HG02943 (cell line): ENCODE measurements at regions not wholly inside any gene's neighbourhood (a gene's known extent, or its start where the extent isn't known, plus 50 kb on each side); places are given as distances from the start of the nearest gene placed in this dataset.
"Not testable (repeated sequence)": the region's sequence is repeated elsewhere in the genome, so short reads cannot be mapped to it uniquely, and the experiment has no call there.

ENCODE experiments used
- ATAC-seq: cut with Tn5 transposase; IDR thresholded peaks from one replicate; pipeline ENCODE4 v1.9.1; 2021; ENCODE audit warnings: mild to moderate bottlenecking, low read depth, moderate library complexity; ENCODE audit not compliant: unreplicated experiment

GRCh38 chr12:75658286-75658685 lies 146.9 kb upstream of the KRR1 start:
- no peak for ATAC-seq

GRCh38 chr12:75657831-75658230 lies 146.4 kb upstream of the KRR1 start:
- ATAC-seq: no peak

DNA sequence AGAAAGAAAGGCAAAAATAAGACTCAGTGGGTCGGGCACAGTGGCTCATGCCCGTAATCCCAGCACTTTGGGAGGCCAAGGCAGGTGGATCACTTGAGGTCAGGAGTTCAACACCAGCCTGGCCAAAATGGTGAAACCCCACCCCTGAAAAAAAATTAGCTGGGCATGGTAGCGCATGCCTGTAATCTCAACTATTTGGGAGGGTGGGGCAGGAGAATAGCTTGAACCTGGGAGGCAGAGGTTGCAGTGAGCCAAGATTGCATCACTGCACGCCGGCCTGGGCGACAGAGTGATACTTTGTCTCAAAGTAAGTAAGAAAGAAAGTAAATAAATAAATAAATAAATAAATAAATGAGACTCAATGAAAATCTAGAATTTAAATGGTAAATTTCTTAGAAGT lies 145.9 kb upstream of the KRR1 start:
- ATAC-seq: not testable (repeated sequence)

GRCh38 chr12:75656648-75657047 lies 145.2 kb upstream of the KRR1 start:
- no peak for ATAC-seq

DNA sequence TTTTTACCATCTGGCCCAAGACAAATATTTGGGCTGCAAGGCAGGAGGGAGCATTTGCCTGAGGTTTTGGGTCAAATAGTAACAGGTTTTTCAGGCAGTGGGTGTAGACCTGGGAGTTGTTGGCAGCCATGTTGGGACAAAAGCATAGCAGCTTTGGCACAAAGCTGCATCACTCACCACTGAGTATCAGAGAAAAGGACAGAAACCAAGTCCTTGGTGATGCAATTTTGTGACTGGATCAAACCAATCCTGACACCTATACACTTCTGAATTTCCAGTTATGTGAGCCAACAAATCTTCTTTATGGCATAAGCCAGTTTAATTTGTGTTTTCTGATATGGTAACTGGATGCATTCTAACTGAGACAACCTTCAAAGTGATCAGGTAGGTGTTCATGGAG lies 144.8 kb upstream of the KRR1 start:
- ATAC-seq: no peak

GRCh38 chr12:75655315-75655806 lies 144.0 kb upstream of the KRR1 start:
- ATAC-seq: no peak

DNA sequence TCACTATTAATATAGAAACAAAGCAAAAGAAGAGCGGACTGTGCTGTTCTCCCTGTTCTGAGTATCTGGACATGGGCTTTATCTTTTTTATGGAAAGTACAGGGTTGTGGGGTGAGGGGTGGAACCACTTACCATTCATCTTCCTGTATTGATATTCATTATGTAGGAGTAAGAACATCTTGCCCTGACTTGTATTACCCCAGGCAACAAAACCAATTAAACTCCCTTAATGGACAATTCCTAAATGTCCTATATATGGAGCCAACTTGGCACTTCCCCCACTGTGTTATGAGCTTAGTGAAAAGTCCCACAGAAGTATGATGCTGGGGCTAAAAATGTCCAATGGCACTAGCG lies 139.9 kb upstream of the KRR1 start:
- no peak for ATAC-seq

DNA sequence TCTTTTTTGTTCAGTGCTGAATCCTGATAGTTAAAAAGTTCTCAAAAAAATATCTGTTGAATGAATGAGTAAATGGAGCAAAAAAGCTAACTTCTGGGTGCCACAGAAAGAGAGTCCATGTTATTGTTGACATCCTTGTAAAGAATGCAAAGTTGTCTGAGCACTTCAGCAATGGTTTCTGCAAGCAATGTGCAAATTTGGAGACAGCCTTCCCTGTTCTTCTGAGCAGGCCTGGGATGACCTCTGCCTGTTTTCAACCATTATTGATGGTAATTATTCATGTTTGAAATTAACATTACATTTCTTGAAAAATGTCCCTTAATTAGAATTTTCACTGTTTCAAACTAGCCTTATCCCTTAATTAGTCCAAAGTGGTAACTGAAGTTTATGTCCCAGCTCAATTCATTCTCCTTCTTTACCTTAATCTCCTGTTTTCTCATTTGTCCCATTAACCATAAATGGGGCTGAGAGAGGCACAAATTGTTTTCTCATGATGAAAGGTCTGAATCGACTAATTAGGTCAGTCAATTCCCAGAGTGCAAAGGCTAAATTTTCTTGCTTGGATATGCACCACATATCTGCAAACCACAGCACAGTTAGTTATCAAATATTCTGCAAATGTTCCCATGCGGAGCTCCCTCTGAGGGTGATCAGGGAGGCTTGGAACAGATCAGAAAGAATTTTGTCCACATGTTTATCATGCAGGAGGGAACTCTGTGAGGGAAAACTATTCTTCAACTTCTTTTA lies 139.4 kb upstream of the KRR1 start:
- ATAC-seq: no peak

GRCh38 chr12:75650100-75650499 lies 138.7 kb upstream of the KRR1 start:
- ATAC-seq: no peak

DNA sequence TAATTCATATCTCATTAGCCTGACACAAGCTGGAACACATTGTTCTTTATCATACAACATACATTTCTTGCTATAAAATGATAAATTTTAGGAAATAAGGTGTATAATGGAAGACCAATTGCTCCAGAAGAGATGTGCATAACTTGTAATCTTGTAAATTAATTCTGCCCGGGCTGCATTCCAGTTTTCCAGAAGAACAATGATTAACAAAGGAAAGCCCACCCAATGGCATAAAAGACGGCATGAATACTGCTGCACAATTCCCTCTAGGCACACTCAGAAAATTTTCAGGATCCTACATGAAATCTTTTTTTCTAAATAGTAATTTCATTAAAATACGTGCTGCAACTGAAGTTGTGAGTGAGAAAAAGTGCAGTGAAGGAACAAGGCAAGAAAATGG lies 137.4 kb upstream of the KRR1 start:
- ATAC-seq: no peak

GRCh38 chr12:75646329-75647210 lies 135.2 kb upstream of the KRR1 start:
- ATAC-seq: no peak

- ATAC-seq: no peak
These were observed 133.2 kb upstream of the KRR1 start for GRCh38 chr12:75644472-75645072.

GRCh38 chr12:75643119-75643518 lies 131.7 kb upstream of the KRR1 start:
- ATAC-seq: not testable (repeated sequence)

DNA sequence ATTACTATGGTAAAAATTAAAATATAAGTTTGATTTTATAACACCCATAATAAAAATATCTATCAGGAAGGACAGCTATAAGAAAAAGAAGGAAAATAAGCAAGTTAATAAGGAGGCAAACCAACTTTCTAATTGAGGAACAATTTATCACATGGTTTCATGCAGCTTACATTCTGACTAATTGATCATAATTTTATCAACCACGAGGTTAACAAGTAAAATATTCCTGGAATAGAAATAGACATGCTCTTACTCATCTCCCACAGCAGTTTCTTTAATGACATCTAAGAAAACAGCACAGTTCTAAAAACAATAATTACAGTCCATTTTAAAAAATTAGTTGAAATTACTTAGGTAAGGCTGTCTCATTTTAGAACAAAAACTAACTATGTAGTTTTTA lies 130.8 kb upstream of the KRR1 start:
- ATAC-seq: no peak

GRCh38 chr12:75641031-75641780 lies 129.8 kb upstream of the KRR1 start:
- ATAC-seq: peak; percentile 99

DNA sequence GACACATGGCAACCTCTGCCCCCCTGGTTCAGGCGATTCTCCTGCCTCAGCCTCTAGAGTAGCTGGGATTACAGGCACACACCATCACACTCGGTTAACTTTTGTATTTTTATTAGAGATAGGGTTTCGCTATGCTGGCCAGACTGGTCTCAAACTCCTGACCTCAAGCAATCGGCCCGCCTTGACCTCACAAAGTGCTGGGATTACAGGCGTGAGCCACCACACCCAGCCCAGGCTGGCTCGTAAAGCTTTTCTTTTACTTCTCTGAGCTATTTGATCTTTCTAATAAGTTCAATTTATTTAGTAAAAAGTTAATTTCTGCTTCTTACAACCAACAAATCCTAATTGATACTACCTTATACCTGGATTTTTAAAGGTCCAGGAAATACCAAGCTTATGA lies 127.4 kb upstream of the KRR1 start:
- no peak for ATAC-seq

DNA sequence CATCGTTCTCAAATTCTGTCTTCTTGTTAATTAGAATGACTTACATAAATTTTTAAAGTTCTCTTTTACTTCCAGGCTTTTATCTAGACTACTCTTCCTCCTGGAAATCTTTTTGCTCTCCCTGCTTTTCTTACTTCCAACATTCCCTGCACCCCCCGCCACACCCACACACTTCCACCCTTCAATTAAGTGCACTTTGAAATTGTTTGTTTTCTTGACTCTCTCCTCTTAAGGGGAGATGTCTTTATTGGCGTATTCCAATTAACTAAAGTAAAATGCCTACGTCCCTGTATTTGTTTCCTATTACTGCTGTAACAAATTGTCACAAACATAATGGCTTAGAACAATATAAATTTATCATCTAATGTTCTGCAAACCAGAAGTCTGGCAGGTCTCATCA lies 125.2 kb upstream of the KRR1 start:
- ATAC-seq: no peak

DNA sequence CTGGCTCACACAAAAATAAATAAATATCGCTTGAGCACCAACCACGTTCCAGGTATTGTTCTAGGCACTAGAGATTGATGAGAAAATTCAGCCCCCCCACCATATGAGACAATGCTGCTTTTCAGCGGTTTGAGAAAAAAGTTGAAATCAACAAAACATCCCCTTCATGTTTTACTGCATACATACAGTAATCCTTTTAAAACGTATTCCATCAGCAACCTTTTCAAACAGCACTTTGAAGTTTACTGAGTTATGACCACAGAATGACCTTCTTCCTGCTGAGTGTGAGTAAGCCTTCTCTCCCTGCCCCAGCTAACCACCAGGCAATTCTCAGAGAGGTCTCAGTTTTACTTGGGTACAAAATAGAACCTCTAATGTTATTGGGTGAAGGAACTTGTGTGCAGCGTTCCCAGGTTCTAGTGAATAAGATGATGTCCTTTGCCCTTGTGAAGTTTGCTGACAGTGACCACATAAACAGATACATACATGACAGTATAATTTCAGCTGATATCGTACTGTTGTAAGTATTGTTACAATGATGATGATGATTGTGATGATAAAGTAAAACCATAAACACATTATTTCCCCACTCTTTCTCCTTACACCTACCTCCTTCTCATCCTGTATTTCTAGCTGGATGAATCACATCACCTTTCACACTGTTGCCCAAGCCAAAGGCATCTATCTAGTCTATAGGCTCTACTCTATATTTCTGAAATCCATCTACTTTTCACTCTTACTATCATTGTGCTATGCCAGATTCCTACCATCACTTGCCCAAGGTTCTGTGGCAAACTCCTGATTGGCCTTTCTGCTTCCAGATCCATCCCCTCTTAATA lies 124.4 kb upstream of the KRR1 start:
- ATAC-seq: no peak

DNA sequence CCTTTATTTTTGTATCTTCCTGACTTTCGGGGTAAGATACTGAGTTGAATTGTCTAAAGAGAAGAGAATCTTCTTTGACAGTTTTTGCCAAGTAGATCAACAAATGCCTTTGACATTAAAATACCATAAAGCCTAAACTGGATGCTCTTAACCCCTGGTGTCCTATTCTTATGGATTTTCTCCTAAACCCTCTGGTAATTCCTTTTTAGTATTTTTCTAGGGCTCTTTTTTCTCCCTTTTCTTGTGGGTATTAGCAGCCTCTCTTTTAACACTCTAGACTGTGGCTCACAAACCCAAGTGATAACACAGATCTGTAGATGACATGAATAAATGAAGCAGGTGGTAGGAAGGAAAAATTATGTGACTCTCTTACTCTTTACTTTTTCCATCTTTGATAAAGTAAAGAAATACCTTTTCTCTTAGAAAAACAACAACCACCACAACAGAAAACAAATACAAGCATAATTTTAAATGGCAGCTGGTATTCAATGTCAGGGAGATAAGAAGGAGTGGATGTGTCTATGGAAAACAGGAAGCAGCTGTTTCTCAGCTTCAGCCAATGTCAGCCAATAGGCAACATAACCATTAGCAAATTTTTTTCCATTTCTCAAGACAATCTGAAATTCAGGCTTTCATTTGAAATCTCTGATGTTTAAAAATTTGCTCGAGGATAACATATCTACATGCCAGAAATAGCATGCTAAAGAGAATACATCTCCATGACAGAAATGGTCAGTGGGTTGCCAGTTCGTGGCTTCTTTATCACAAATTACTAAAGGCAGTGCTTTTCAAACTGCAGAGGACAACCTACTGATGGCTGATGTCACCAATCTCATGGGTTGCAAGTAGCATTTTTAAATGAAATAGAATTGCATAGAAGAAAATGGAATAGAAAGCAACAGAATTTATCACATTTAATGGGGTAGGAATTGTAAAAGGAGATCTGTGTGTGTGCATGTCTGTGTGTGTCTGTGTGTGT lies 123.1 kb upstream of the KRR1 start:
- no peak for ATAC-seq
